G401 (cell line): ENCODE measurements at regions not wholly inside any gene's neighbourhood (a gene's known extent, or its start where the extent isn't known, plus 50 kb on each side); places are given as distances from the start of the nearest gene placed in this dataset.

Experiments used
- DNase-seq: peaks from one replicate; pipeline ENCODE4 v3.0.0-alpha.2; 2015; ENCODE audit warnings: low spot score
- in situ Hi-C: cut with HindIII; loops from 2 replicates; pipeline ENCODE4 v1.10.0; 2016; ENCODE audit warnings: low sequenced_read_pairs, mixed read lengths

DNA sequence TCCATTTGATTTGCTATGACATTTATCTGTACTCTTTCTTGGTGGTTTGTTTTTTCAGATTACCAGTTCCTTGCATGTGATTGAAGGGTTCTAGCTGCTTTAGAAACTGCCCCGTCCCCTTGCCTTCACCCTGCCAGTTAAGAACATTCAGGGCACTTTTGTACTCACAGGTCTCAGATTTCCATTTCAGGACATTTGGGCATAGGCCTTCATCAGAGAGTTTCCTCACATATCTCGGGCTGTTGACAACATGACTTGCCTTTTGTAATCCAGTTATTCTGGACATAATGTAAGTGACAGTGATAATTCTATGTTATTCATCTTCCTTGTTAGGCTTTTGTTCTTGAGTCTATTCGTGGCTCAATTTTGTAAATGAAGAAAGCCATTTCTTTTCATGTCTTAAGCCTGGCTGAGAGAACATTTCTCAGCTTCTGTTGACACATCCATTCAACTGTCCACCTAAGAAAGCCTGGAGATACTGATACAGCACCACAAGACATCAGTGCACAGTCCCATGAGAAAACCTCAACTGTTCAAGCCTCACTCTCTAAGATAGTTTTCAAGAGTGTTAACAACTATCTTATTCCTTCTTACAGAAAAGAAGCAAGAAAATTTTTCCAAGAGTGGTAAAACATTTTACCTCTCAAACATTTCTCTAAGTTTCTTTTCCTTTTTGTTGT, 209.3 kb upstream of the SGK1 start:
- DNase-seq = no peak
- in situ Hi-C loops = no loop called here

DNA sequence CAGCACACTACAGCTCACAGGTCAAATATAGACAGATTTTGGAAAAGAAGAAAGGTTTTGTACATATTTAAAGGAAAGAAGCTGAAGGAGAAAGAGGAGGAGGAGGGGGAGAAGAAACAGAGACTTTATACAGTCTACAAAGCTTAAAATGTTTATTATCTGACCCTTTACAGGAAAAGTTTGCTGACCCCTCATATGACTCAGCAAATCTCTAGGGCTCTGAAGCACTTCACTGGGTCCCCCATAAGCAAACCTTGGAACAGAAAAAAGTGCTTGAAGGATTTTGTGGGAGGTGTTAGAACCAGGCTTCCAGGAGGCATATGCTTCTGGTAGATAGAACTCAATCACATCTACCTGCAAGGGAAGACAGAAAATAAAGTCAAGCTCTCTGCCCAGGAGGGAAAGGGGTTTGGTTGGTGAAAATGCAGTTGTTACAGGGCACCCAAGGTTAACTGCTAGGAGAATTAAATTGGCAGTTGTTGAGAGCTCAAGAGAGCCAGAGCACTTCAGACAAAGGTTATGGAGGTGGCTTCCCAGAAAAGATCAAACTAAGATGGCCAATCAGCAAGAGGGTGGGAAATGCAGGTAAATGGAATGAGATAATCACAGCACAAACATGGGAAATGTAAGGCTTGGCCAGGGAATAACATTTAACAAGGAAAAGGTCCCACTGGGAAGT, 207.4 kb upstream of the SGK1 start:
- DNase-seq = no peak
- in situ Hi-C loops = no loop called here

- DNase-seq = no peak
- in situ Hi-C loops = no loop called here
These were observed 206.2 kb upstream of the SGK1 start for GRCh38 chr6:134523903-134524650.

- no peak for DNase-seq
- in situ Hi-C loops = no loop called here
These were observed 205.1 kb upstream of the SGK1 start for GRCh38 chr6:134523051-134523450.

- in situ Hi-C loops = no loop called here
- DNase-seq = no peak
These were observed 203.2 kb upstream of the SGK1 start for GRCh38 chr6:134521116-134521501.

- in situ Hi-C loops = no loop called here
- no peak for DNase-seq
These were observed 202.5 kb upstream of the SGK1 start for GRCh38 chr6:134520181-134521115.

DNA sequence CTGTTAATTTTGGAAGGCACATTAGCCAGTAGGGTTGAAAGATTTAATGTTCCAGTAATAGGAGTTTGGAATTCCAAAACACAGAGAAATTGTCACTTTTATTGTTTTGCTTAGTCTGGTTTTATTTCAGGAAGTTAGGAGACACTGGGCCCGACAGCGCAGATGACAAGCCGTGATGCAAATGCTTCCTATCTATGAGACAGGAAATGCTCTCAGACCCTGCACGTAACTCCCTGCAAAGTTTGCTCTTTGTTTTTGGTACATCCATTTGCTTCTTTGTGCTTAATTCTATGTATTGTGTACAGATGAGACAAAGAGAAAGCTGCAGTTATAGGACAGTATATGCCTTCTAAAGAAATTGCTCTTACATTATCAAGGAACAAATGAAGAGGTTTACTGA, 201.6 kb upstream of the SGK1 start:
- in situ Hi-C loops = no loop called here
- no peak for DNase-seq

DNA sequence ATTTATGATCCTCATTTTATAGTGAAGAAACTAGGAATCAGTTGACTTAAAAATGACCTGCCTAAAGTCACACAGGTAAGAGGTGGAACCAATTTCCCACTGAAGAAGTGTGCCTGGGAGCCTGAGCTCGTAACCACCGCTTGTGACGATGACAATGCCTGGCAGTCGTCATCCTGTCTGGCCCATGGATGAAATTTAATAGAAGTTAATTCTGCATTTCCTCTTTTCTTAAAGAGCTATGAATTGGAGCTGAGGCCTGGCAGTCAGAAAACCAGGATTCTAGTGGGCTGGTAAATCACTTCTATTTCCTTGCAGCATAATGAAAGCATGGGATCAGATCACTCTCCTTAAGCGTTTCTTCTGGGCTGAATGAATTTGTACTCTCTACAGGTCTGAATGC, 200.0 kb upstream of the SGK1 start:
- no peak for DNase-seq
- in situ Hi-C loops = no loop called here

DNA sequence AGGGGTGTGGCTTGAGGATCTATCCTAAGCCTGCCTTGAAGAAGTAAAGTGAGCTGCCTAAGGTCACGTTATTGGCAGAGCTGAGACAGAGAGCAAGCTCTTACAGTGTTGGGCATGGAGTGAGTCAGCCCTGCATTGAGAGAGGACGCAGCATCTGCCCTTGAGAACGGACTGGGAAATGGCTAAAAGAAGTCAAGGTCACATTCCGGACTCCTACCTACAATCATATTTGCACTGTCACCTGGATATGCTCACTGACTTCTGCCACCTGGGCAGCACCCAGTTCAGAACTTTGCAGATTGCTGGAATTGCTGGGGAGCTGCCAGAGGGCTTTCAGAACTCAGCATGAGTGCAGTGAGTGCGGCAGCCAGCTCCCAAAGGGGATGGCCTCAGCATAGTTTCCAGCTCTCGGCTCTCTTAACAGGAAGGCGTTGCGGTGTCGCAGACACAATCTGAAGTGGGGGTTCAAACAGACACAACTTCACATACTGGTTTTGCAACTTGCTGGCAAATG, 199.3 kb upstream of the SGK1 start:
- no peak for DNase-seq
- in situ Hi-C loops = no loop called here

DNA sequence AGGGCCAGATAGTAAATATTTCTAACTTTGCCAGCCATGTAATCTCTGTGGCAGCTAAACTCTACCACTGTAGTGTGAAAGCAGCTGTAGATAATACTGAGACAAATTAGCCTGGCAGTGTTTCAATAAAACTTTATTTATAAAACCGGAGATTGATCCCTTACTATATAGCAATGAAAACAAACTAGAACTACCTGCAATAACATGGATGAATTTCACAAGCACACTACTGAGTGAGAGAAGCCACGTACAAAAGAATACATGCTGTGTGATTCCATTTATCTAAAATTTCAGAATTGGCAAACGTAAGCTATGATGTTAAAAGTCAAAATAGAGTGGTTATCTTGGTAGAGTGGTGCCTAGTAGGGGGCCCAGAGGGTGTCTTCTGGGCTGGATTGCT, 198.7 kb upstream of the SGK1 start:
- DNase-seq = no peak
- in situ Hi-C loops = no loop called here

DNA sequence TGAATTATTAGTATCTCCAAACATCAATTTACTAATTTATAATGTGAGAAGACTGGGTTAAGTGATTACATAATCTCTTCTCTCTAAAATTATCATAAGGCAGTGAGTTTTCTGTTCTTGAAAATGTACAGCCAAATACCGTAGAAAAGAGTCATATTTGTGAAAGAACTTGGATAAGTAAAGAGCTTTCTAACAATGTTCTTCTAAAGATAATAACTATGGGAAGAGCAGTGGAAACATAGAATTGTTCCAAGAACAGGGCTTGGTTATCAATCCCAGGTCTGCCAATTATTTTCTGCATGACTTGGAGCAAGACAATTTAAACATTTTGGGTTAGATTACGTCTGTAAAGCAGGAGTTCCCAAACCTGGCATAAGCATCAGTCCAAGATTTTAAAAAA, 198.1 kb upstream of the SGK1 start:
- in situ Hi-C loops = no loop called here
- DNase-seq = no peak

DNA sequence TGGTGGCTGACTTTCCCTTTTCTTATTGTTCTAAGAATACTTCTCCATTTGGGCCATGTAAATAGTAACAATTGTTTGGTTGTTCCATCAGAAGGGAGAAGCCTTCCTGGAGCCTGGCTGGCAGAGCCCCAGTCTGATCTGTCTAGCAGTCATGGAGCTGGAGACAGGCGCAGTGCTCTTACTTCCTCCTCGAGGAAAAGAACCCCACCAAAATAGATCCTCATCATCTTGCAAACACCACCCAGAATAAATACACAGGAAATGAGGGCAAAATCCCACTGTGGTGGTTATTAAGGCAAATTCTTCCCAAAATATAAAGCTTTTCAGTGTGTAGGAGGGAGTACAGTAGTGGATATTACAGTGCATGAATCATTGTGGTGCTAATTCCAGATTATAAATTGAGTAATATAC, 195.1 kb upstream of the SGK1 start:
- no peak for DNase-seq
- in situ Hi-C loops = no loop called here

- DNase-seq = no peak
- in situ Hi-C loops = no loop called here
These were observed 194.2 kb upstream of the SGK1 start for GRCh38 chr6:134511984-134512683.

- in situ Hi-C loops = no loop called here
These were observed 193.0 kb upstream of the SGK1 start for GRCh38 chr6:134510920-134511319.

DNA sequence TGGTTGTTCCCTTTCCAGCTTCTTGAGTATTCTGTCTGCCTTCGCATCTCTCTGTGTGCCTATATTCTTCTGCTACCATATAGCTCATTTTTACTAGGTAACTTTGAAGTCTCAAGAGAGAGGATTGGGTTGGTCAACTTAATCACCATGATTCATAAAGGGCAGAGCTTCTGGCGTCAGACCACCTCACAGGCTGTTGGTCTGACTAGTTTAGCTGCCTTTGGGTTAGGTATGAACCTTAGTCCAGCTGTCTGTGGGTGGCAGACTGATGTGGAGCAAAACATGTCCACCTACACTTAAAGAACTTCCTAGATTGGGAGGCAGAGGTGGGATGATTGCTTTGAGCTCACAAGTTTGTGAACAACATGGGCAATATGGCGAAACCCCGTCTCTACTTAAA, 192.2 kb upstream of the SGK1 start:
- no peak for DNase-seq
- in situ Hi-C loops = no loop called here

More at GRCh38 chr6:134510920-134511319, 193.0 kb upstream of the SGK1 start:
- DNase-seq = no peak

GRCh38 chr6:134508862-134509498, 191.1 kb upstream of the SGK1 start:
- in situ Hi-C loops = no loop called here
- no peak for DNase-seq

- no peak for DNase-seq
- in situ Hi-C loops = no loop called here
These were observed 188.2 kb upstream of the SGK1 start for GRCh38 chr6:134506162-134506561.

GRCh38 chr6:134503585-134504281, 185.8 kb upstream of the SGK1 start:
- DNase-seq = no peak
- in situ Hi-C loops = no loop called here
